Fibroblast of peridontal ligament (primary cell): ENCODE measurements at regions not wholly inside any gene's neighbourhood (a gene's known extent, or its start where the extent isn't known, plus 50 kb on each side); places are given as distances from the start of the nearest gene placed in this dataset.

Source experiments
- DNase-seq: peaks from one replicate; pipeline ENCODE4 v3.0.0-alpha.2; 2010; ENCODE audit errors: extremely low read depth

DNA sequence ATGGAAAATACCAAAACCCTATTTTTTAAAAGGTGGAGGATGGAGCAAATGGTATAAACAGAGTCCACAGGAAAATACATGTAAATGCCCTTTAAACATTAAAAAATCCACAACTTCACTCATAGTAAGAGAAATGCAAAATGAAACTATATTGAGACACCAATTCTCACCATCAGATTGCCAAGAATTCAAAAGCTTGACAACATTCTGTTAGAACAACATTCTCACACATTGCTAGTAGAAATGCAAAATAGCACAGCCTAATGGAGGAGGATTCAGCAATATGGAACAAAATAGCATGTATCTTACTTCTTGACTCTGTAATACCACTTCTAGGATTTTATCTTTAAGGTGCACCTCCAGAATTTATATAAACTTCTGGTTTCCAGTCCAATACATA is 351.8 kb downstream of the NXPE2 start:
- no peak for DNase-seq

GRCh38 chr11:115036406-115037180 is 358.3 kb downstream of the NXPE2 start:
- no peak for DNase-seq

DNA sequence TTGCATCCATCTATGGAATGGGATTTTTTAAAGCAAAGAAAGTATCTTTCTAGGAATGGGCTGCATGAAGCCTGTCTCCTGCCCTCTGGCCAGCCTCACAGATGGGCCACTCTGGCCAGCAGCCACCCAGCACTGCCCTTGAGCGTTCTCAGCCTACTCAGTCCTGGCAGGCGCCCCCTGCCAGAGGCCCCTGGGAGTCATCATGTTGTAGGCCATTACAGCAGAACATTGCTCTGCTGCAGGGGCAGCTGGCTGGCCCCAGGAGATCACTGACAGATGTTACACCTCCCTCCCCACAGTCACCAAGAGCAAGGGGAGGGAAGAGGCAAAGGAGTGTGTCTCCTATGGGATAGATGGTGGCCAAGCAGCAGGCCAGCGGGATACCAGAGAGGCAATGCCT is 363.7 kb downstream of the NXPE2 start:
- no peak for DNase-seq

DNA sequence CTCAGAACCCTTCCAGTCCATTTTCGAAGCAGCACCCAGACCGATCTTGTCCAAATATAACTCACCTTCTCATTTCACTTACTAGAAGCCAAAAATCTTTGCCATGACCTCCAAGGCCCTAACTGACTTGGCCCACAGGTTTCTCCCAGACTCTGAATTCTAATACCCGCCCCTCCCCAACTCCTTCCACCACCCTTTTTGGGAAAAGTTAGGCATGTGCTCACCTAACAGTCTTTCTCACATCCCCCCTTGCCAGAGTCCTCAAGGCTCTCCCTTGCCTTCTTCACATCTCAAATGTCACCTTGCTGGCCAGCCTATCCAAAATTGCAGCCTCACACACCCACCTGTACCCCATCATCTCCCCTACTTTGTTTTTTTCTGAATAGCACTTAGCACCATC is 369.3 kb downstream of the NXPE2 start:
- no peak for DNase-seq

- DNase-seq, result no peak
These were observed 371.5 kb downstream of the NXPE2 start for GRCh38 chr11:115049796-115050195.

DNA sequence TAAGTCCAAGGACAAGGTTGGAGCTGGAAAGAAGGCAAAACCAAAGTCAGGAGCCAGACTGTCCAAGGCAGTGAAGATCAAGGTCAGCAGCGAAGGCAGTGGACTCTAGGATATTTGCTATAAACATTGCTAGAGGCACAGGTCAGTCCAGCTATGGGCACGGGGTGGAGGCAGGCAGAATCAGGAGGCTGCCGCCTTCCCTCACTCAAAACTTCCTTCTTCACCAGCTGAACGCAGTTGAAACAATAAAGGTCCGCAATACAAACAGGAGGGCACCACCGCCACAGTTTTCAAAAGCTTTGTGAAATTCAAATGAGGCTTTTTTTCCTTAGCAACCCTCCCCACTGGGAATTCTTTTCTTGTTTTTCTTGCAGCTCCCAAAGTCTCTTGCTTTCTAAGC is 372.4 kb downstream of the NXPE2 start:
- DNase-seq, result no peak

- no peak for DNase-seq
These were observed 373.7 kb downstream of the NXPE2 start for GRCh38 chr11:115051938-115052590.

DNA sequence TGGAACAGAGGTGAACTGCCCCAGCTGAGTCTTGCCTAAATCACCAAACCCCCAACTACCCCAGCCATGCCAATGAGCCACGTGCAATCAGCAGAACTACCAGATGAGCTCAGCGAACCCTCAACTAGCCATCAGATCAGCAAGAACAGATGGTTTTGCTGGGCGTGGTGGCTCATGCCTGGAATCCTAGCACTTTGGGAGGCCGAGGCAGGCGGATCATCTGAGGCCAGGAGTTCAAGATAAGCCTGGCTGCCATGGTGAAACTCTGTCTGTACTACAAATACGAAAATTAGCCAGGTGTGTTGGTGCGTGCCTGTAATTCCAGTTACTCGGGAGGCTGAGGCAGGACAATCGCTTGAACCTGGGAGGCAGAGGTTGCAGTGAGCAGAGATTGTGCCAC is 374.3 kb downstream of the NXPE2 start:
- DNase-seq, result no peak

GRCh38 chr11:115054570-115055538 is 376.5 kb downstream of the NXPE2 start:
- DNase-seq, result no peak

DNA sequence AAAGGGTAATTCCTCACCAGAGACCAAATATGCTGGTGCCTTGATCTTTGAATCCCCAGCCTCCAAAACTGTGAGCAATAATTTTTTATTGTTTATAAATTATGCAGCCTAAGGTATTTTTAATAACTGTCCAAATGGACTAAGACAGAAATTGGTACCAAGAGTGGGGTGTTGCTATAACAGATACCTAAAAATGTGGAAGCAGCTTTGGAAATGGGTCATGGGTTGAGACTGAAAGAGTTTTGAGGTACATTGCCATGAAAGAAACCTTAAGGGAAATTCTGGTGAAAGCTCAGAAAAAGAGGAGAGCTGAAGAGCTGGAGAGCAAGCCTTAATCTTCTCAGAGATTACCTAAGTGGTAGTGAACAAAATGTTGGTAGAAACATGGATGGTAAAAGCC is 378.2 kb downstream of the NXPE2 start:
- no peak for DNase-seq

GRCh38 chr11:115060840-115061239 is 382.5 kb downstream of the NXPE2 start:
- no peak for DNase-seq

GRCh38 chr11:115065314-115065713 is 387.0 kb downstream of the NXPE2 start:
- no peak for DNase-seq

GRCh38 chr11:115065830-115066664 is 387.7 kb downstream of the NXPE2 start:
- DNase-seq, result no peak

DNA sequence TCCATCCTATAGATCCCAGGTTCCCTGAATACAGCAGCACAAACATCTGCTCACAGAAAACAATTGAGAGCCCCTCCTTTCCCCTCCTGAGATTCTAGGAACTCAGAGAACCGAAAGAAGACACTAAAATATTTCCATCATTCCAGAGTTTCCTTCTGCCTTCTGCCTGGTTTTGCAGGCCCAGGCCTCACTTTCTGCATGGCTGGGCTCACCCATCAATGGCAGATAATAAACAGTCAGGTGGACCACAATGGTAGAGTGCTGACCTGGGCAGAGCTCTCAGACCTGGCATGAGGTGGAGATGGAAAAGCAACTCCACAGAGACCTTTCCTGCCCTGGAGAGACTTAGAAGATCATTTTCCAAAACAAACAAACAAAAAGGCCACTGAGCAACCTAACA is 389.1 kb downstream of the NXPE2 start:
- no peak for DNase-seq

GRCh38 chr11:115067900-115068530 is 389.7 kb downstream of the NXPE2 start:
- no peak for DNase-seq

GRCh38 chr11:115069599-115069998 is 391.3 kb downstream of the NXPE2 start:
- no peak for DNase-seq

GRCh38 chr11:115075356-115075755 is 397.0 kb downstream of the NXPE2 start:
- DNase-seq, result no peak

- DNase-seq, result no peak
These were observed 399.4 kb downstream of the NXPE2 start for GRCh38 chr11:115077740-115078139.

- DNase-seq, result no peak
These were observed 400.4 kb downstream of the NXPE2 start for GRCh38 chr11:115078461-115079438.
